H1 (cell line): ENCODE measurements at regions not wholly inside any gene's neighbourhood (a gene's known extent, or its start where the extent isn't known, plus 50 kb on each side); places are given as distances from the start of the nearest gene placed in this dataset.

ENCODE experiments used
- CTCF ChIA-PET: fragments of 300-600 bp; sonication (Branson Sonifier 250); formaldehyde crosslinking; loops from one replicate; lab custom pipeline; 2021; ENCODE audit not compliant: partially characterized antibody; lab: Charles Lee
- POLR2A ChIA-PET: fragments of 300-600 bp; sonication (Branson Sonifier 250); formaldehyde crosslinking; loops from one replicate; lab custom pipeline; 2021; ENCODE audit warnings: inconsistent platforms; ENCODE audit not compliant: partially characterized antibody; lab: Charles Lee
- DNase-seq, 2 experiments: peaks; one replicate each; pipeline versions ENCODE4 v3.0.0 to v3.0.0-alpha.2; 2010 to 2022; ENCODE audit warnings: low spot score in 2 of 2, low read depth in 1 of 2, mixed read lengths in 1 of 2
- FAIRE-seq: peaks from 2 replicates; lab custom pipeline; 2011; peaks lifted over from hg19 to GRCh38; lab: Jason Lieb, UNC
- H2AFZ ChIP-seq: 2 replicates; pipeline ENCODE4 v1.8.1; 2012; ENCODE audit warnings: low read length, inconsistent platforms
- H2AK5ac ChIP-seq: 2 replicates; pipeline ENCODE4 v1.6.1; 2013; ENCODE audit warnings: low read depth, low read length
- H2BK120ac ChIP-seq: replicated peaks from 2 replicates; pipeline ENCODE3; 2013; ENCODE audit warnings: low read depth, low read length, inconsistent platforms
- H2BK12ac ChIP-seq: 2 replicates; pipeline ENCODE4 v1.6.1; 2013; ENCODE audit warnings: low read depth, low read length
- H2BK15ac ChIP-seq: 2 replicates; pipeline ENCODE4 v1.6.1; 2013; ENCODE audit warnings: low read length
- H2BK20ac ChIP-seq: 2 replicates; pipeline ENCODE4 v1.6.1; 2013; ENCODE audit warnings: low read length
- H2BK5ac ChIP-seq: 2 replicates; pipeline ENCODE4 v1.6.1; 2013; ENCODE audit warnings: low read depth, low read length
- H3K14ac ChIP-seq: 2 replicates; pipeline ENCODE4 v1.6.1; 2013; ENCODE audit warnings: inconsistent platforms; ENCODE audit not compliant: insufficient read length
- H3K18ac ChIP-seq: 2 replicates; pipeline ENCODE4 v1.6.1; 2013; ENCODE audit warnings: low read length; ENCODE audit errors: extremely low read depth
- H3K23ac ChIP-seq: 2 replicates; pipeline ENCODE4 v1.6.1; 2013; ENCODE audit warnings: inconsistent platforms; ENCODE audit not compliant: insufficient read length
- H3K23me2 ChIP-seq: 2 replicates; pipeline ENCODE4 v1.6.1; 2013; ENCODE audit warnings: low read depth, low read length
- H3K27ac ChIP-seq: 2 replicates; pipeline ENCODE4 v1.6.1; 2011; ENCODE audit warnings: low read depth, low read length, inconsistent platforms
- H3K27me3 ChIP-seq, 4 experiments: replicated peaks in 1 of 4; 1 replicate in 1 of 4; 2 replicates in 3 of 4; pipeline versions ENCODE4 v1.6.1 to v1.8.1; 2011 to 2013; ENCODE audit warnings: low read length in 3 of 4, mild to moderate bottlenecking in 3 of 4, inconsistent platforms in 2 of 4, mixed read lengths in 2 of 4, moderate library complexity in 1 of 4; ENCODE audit not compliant: control insufficient read depth in 3 of 4, insufficient read depth in 3 of 4; ENCODE audit errors: extremely low read depth in 1 of 4
- H3K36me3 ChIP-seq, 4 experiments: 2 replicates each; pipeline versions ENCODE4 v1.6.1 to v1.8.1; 2011 to 2013; ENCODE audit warnings: mild to moderate bottlenecking in 4 of 4, low read length in 3 of 4, moderate library complexity in 2 of 4, control low read depth in 1 of 4, inconsistent platforms in 1 of 4; ENCODE audit not compliant: insufficient read depth in 4 of 4, control insufficient read depth in 2 of 4
- H3K4ac ChIP-seq: replicated peaks from 2 replicates; pipeline ENCODE3; 2013; ENCODE audit warnings: low read length, low read depth, mixed read lengths, inconsistent platforms; ENCODE audit not compliant: insufficient read length
- H3K4me1 ChIP-seq, 4 experiments: replicated peaks in 1 of 4; 1 replicate in 1 of 4; 2 replicates in 3 of 4; pipeline versions ENCODE4 v1.6.1 to v1.8.1; 2011 to 2013; ENCODE audit warnings: low read length in 3 of 4, inconsistent platforms in 2 of 4, mixed read lengths in 1 of 4; ENCODE audit not compliant: insufficient read depth in 4 of 4, control insufficient read depth in 3 of 4
- H3K4me2 ChIP-seq, 2 experiments: 2 replicates each; pipeline versions ENCODE4 v1.6.1 to v1.8.1; 2011 to 2013; ENCODE audit warnings: low read depth in 2 of 2, low read length in 2 of 2, control low read depth in 1 of 2, inconsistent platforms in 1 of 2, mild to moderate bottlenecking in 1 of 2; ENCODE audit not compliant: insufficient read depth in 1 of 2
- H3K4me3 ChIP-seq, 4 experiments: fragments of 200-600, 300-600 bp in 1 of 4; sonication (generic), shearing (Covaris generic), sonication (Bioruptor Twin) in 1 of 4; 2 replicates each; pipeline versions ENCODE4 v1.5.1 to v1.8.1; 2011 to 2016; ENCODE audit warnings: low read length in 4 of 4, low read depth in 3 of 4, control low read depth in 2 of 4, inconsistent platforms in 2 of 4, mild to moderate bottlenecking in 2 of 4, mixed read lengths in 1 of 4, moderate library complexity in 1 of 4; ENCODE audit not compliant: insufficient read depth in 2 of 4; ENCODE audit errors: extremely low read depth in 1 of 4
- H3K56ac ChIP-seq: replicated peaks from 2 replicates; pipeline ENCODE3; 2013; ENCODE audit warnings: low read depth, mild to moderate bottlenecking, mixed read lengths, low read length, inconsistent platforms; ENCODE audit not compliant: insufficient read length
- H3K79me1 ChIP-seq: 2 replicates; pipeline ENCODE4 v1.6.1; 2013; ENCODE audit warnings: low read depth, low read length, control low read depth
- H3K79me2 ChIP-seq, 2 experiments: 2 replicates each; pipeline versions ENCODE4 v1.6.1 to v1.8.1; 2012 to 2013; ENCODE audit warnings: low read length in 2 of 2, mild to moderate bottlenecking in 2 of 2, inconsistent platforms in 1 of 2; ENCODE audit not compliant: insufficient read depth in 2 of 2, control insufficient read depth in 1 of 2
- H3K9ac ChIP-seq, 4 experiments: replicated peaks in 1 of 4; 1 replicate in 1 of 4; 2 replicates in 3 of 4; pipeline versions ENCODE4 v1.6.1 to v1.8.1; 2011 to 2013; ENCODE audit warnings: low read depth in 3 of 4, low read length in 3 of 4, control low read depth in 2 of 4, mild to moderate bottlenecking in 2 of 4, moderate library complexity in 2 of 4, inconsistent platforms in 1 of 4; ENCODE audit errors: extremely low read depth in 1 of 4
- H3K9me3 ChIP-seq, 2 experiments: 2 replicates each; pipeline versions ENCODE4 v1.6.1 to v1.8.1; 2012 to 2013; ENCODE audit warnings: mild to moderate bottlenecking in 2 of 2, moderate library complexity in 2 of 2, control low read depth in 1 of 2, inconsistent platforms in 1 of 2, low read depth in 1 of 2, low read length in 1 of 2, mixed read lengths in 1 of 2; ENCODE audit not compliant: insufficient read depth in 2 of 2
- H4K20me1 ChIP-seq, 2 experiments: replicated peaks in 1 of 2; 2 replicates each; pipeline versions ENCODE3 to v1.8.1; 2011 to 2013; ENCODE audit warnings: inconsistent platforms in 2 of 2, low read length in 2 of 2, mild to moderate bottlenecking in 1 of 2; ENCODE audit not compliant: insufficient read depth in 2 of 2, control insufficient read depth in 1 of 2
- H4K5ac ChIP-seq: 2 replicates; pipeline ENCODE4 v1.6.1; 2013; ENCODE audit warnings: low read length, low read depth, mixed read lengths, inconsistent platforms; ENCODE audit not compliant: insufficient read length
- H4K8ac ChIP-seq: 2 replicates; pipeline ENCODE4 v1.8.0; 2013; ENCODE audit warnings: mild to moderate bottlenecking, moderate library complexity, low read length, inconsistent platforms; ENCODE audit not compliant: insufficient read depth; ENCODE audit errors: extremely low read depth
- H4K91ac ChIP-seq: replicated peaks from 2 replicates; pipeline ENCODE3; 2013; ENCODE audit warnings: low read length, mixed read lengths, inconsistent platforms; ENCODE audit not compliant: insufficient read length
- ATF2 ChIP-seq: IDR thresholded peaks from 2 replicates; pipeline ENCODE4 v1.6.1; 2012; ENCODE audit warnings: low read length, inconsistent platforms
- BRCA1 ChIP-seq: IDR thresholded peaks from 2 replicates; pipeline ENCODE4 v1.6.1; 2012; ENCODE audit warnings: low read depth, low read length, improper control_type of control experiment
- CBX8 ChIP-seq: fragments of 300-800, 300-1000 bp; sonication (generic); IDR thresholded peaks from 2 replicates; pipeline ENCODE4 v1.7.1; 2016; ENCODE audit warnings: low read depth, low read length, borderline replicate concordance
- CEBPB ChIP-seq: IDR thresholded peaks from 2 replicates; pipeline ENCODE4 v1.6.1; 2012; ENCODE audit warnings: low read depth, low read length
- CTBP2 ChIP-seq: IDR thresholded peaks from 2 replicates; pipeline ENCODE4 v1.7.0; 2011; ENCODE audit warnings: borderline replicate concordance, mild to moderate bottlenecking, moderate library complexity, mixed read lengths, low read length; ENCODE audit not compliant: insufficient read depth, insufficient read length
- EZH2 ChIP-seq: fragments of 200-600 bp; sonication (generic); IDR thresholded peaks from 2 replicates; pipeline ENCODE4 v1.7.1; 2012; ENCODE audit warnings: low read depth, mild to moderate bottlenecking, moderate library complexity, low read length, inconsistent platforms; ENCODE audit not compliant: severe bottlenecking
- FOSL1 ChIP-seq: IDR thresholded peaks from 2 replicates; pipeline ENCODE4 v1.6.1; 2011; ENCODE audit warnings: mild to moderate bottlenecking, low read depth, low read length, moderate library complexity; ENCODE audit not compliant: insufficient read depth
- MAX ChIP-seq: IDR thresholded peaks from 2 replicates; pipeline ENCODE4 v1.6.1; 2012; ENCODE audit warnings: inconsistent platforms
- POLR2AphosphoS5 ChIP-seq: IDR thresholded peaks from 2 replicates; pipeline ENCODE4 v1.6.1; 2011; ENCODE audit warnings: low read depth, low read length
- RNF2 ChIP-seq: fragments of 200-900, 300-1000 bp; sonication (generic); IDR thresholded peaks from 2 replicates; pipeline ENCODE4 v1.7.1; 2016; ENCODE audit warnings: borderline replicate concordance, low read depth, mild to moderate bottlenecking, antibody characterized with exemption, low read length; ENCODE audit not compliant: poor library complexity, severe bottlenecking; ENCODE audit errors: missing control alignments
- SP2 ChIP-seq: IDR thresholded peaks from 2 replicates; pipeline ENCODE4 v1.6.1; 2012; ENCODE audit warnings: mild to moderate bottlenecking, low read length, inconsistent platforms
- SP4 ChIP-seq: IDR thresholded peaks from 2 replicates; pipeline ENCODE4 v1.6.1; 2012; ENCODE audit warnings: low read length, inconsistent platforms
- TAF7 ChIP-seq: optimal IDR thresholded peaks from 2 replicates; pipeline ENCODE3; 2011; ENCODE audit warnings: low read depth, mild to moderate bottlenecking, inconsistent platforms, low read length, moderate library complexity, borderline replicate concordance
- TBP ChIP-seq: IDR thresholded peaks from 2 replicates; pipeline ENCODE4 v1.6.1; 2011; ENCODE audit warnings: low read depth, low read length, improper control_type of control experiment

GRCh38 chr4:158428242-158428641 lies 93.4 kb upstream of the RXFP1 start:
- Histone ChIP-seq H3K23me2 (no peaks in the 10 kb centered on the region), H2BK120ac (no peak overlapping the region), H2BK5ac (no peak overlapping the region), H4K8ac (no peak overlapping the region), H3K9ac (no peak overlapping the region), H2BK20ac (no peak overlapping the region), H3K56ac (no peak overlapping the region), H3K79me1 (no peaks in the 10 kb centered on the region), H2BK15ac (no peak overlapping the region), H2AK5ac (no peak overlapping the region), H4K5ac (no peak overlapping the region), H2AFZ (no peak overlapping the region), H3K23ac (no peak overlapping the region), H3K18ac (no peak overlapping the region), H4K91ac (no peak overlapping the region), H4K20me1 (no peaks in the 10 kb centered on the region), H3K79me2 (no peaks in the 10 kb centered on the region), H3K9me3 (peaks cover 0 to 3% of the 10 kb centered on the region in 2 experiments; a peak in 1 of 4 replicates), H3K4ac (no peak overlapping the region), H3K14ac (no peak overlapping the region), H3K27ac (no peak overlapping the region), H3K4me3 (no peak overlapping the region), H3K36me3 (no peaks in the 10 kb centered on the region), H3K27me3 (no peaks in the 10 kb centered on the region), H3K4me2 (no peak overlapping the region), H2BK12ac (no peak overlapping the region), H3K4me1 (no peaks in the 10 kb centered on the region)
- FAIRE-seq (no peak), DNase-seq (no peak)
- CTCF ChIA-PET, result no interaction called here
- POLR2A ChIA-PET, result no interaction called here
- TF ChIP-seq TBP, result no peak
- no peak for TF ChIP-seq POLR2AphosphoS5
- TF ChIP-seq TAF7, result no peak
- TF ChIP-seq RNF2, result no peak
- TF ChIP-seq BRCA1, result no peak
- TF ChIP-seq CBX8, result no peak
- no peak for TF ChIP-seq SP4
- no peak for TF ChIP-seq CEBPB
- no peak for TF ChIP-seq EZH2
- no peak for TF ChIP-seq SP2
- no peak for TF ChIP-seq ATF2
- no peak for TF ChIP-seq FOSL1
- no peak for TF ChIP-seq CTBP2
- no peak for TF ChIP-seq MAX
